Esophagus squamous epithelium (tissue), 5 donors: ENCODE measurements at regions not wholly inside any gene's neighbourhood (a gene's known extent, or its start where the extent isn't known, plus 50 kb on each side); places are given as distances from the start of the nearest gene placed in this dataset.

Experiments used
- DNase-seq: peaks from one replicate; lab custom pipeline; 2025; lab: John Stamatoyannopoulos, UW
- H3K27ac ChIP-seq, 4 donors: fragments of 200-600 bp; sonication (generic); one replicate each; pipeline ENCODE4 v1.5.1; 2016 to 2019; ENCODE audit warnings: mild to moderate bottlenecking in 1 of 4
- H3K27me3 ChIP-seq, 4 donors: fragments of 200-600 bp; sonication (generic); 1 replicate in 3 of 4; 2 replicates in 1 of 4; pipeline versions ENCODE4 v1.5.1 to v1.6.0; 2017 to 2021; ENCODE audit warnings: antibody characterized with exemption in 1 of 4
- H3K36me3 ChIP-seq, 3 donors: fragments of 200-600 bp; sonication (generic); one replicate each; pipeline ENCODE4 v1.5.1; 2016 to 2019
- H3K4me1 ChIP-seq, 3 donors: fragments of 200-600 bp; sonication (generic); one replicate each; pipeline ENCODE4 v1.5.1; 2017 to 2019
- H3K4me3 ChIP-seq, 4 donors: fragments of 200-600 bp; sonication (generic); 1 replicate in 3 of 4; 2 replicates in 1 of 4; pipeline ENCODE4 v1.5.1; 2016 to 2019; ENCODE audit warnings: mild to moderate bottlenecking in 2 of 4, moderate library complexity in 1 of 4
- H3K9me3 ChIP-seq, 3 donors: fragments of 200-600 bp; sonication (generic); one replicate each; pipeline ENCODE4 v1.5.1; 2016 to 2019
- POLR2A ChIP-seq, 4 donors: fragments of 450-650 bp; IDR thresholded peaks; one replicate each; pipeline ENCODE4 v1.6.1; 2017; ENCODE audit warnings: antibody characterized with exemption in 4 of 4, mild to moderate bottlenecking in 4 of 4, moderate library complexity in 3 of 4
- WGBS, 2 donors: methylation state at CpG; one replicate each; pipeline ENCODE4 v1.1.5; 2018; 5-methylcytosine and 5-hydroxymethylcytosine counted together
- intact Hi-C: fragments of 100-400 bp; cut with DNase I; formaldehyde crosslinking; loops from one replicate; pipeline ENCODE4 v1.15.0; 2022
- TF ChIP-seq, protein P1 (sequence below), 6 experiments: fragments of 450-650 bp in 4 of 6; fragments of 200-600 bp in 2 of 6; sonication (generic) in 2 of 6; IDR thresholded peaks; one replicate each; pipeline ENCODE4 v1.5.1; 2016 to 2019; ENCODE audit warnings: antibody characterized with exemption in 6 of 6, mild to moderate bottlenecking in 4 of 6, moderate library complexity in 4 of 6
- donor health status: DM: yes; HTN: yes; CAD: no.

DNA sequence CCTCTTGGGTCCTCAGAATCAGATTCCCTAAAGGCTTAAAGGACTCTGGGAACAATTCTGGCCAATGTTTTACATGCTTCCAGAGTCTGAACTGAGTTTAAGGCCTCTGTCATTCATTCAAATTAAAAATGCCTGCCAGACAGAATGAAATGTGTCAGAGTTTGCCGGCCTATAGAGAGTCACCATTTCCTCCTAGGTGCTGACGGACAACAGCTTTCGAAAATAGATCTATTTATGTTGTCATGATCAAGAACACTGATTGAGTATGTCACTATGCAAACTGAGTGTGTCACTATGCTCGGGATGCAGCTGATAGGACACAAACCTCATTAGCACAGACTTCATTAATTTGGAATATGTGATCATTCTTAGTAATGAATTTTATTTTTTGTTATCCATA, 151.4 kb upstream of the TMCC3 start:
- WGBS, 2 donors, result 71 to 84% methylated on average over 4 of the region's 4 CpGs
- DNase-seq, result no peak
- Histone ChIP-seq H3K36me3 (no peaks in the 10 kb centered on the region), H3K27me3 (no peaks in the 10 kb centered on the region), H3K4me3 (no peak overlapping the region), H3K4me1 (peaks cover 0 to 4% (median 0%) of the 10 kb centered on the region in 3 donors), H3K9me3 (no peaks in the 10 kb centered on the region), H3K27ac (no peak overlapping the region)
- intact Hi-C loops, result no loop called here
- TF ChIP-seq, protein P1, sequence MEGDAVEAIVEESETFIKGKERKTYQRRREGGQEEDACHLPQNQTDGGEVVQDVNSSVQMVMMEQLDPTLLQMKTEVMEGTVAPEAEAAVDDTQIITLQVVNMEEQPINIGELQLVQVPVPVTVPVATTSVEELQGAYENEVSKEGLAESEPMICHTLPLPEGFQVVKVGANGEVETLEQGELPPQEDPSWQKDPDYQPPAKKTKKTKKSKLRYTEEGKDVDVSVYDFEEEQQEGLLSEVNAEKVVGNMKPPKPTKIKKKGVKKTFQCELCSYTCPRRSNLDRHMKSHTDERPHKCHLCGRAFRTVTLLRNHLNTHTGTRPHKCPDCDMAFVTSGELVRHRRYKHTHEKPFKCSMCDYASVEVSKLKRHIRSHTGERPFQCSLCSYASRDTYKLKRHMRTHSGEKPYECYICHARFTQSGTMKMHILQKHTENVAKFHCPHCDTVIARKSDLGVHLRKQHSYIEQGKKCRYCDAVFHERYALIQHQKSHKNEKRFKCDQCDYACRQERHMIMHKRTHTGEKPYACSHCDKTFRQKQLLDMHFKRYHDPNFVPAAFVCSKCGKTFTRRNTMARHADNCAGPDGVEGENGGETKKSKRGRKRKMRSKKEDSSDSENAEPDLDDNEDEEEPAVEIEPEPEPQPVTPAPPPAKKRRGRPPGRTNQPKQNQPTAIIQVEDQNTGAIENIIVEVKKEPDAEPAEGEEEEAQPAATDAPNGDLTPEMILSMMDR (IDR thresholded peaks at IDR 0.05), result no peak
- TF ChIP-seq POLR2A (IDR thresholded peaks at IDR 0.05), result no peak

DNA sequence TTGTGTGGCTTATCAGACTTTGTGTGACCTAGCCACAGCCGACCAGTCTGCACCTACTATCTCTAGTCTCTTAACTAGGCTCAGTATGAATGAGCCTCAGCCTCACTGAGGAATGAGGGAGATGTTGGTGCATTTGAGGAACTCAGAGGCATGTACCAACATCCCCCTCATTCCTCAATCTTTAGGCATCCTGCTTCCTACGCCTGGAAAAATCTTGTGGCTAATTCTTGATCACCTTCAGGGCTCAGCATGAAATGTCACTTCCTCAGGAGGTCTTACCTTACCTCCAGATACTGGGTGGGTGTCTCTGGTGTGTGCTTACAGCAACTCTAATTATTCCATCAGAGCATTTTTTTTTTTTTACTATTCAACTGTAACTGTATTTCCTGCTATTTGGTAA, 148.8 kb upstream of the TMCC3 start:
- WGBS, 2 donors, result 75 to 76% methylated on average over 2 of the region's 2 CpGs
- DNase-seq, result no peak
- no peaks in the 10 kb centered on the region for H3K27me3 ChIP-seq

DNA sequence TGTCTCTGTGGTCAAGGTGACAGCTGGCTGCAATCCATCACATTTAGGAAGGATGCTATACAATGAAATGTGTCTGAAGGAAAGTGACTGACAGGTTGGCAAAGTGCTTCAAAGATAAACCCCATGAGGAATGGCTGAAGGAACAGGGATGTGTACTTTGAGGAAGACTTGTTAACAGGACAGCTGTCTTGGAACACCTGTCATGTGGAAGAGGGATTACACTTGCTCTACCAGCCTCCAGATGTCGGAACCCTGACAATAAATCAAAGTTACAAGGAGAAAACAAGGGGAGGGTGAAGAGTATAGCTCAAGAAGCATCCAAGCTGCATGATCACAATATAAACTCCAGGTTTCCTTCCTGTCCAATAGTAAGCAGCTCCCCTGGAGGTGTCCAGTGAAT, 147.8 kb upstream of the TMCC3 start:
- Histone ChIP-seq H3K4me3 (no peak overlapping the region), H3K27me3 (no peaks in the 10 kb centered on the region), H3K27ac (no peak overlapping the region), H3K4me1 (peaks cover 0 to 6% (median 0%) of the 10 kb centered on the region in 3 donors), H3K36me3 (no peaks in the 10 kb centered on the region), H3K9me3 (no peaks in the 10 kb centered on the region)
- TF ChIP-seq, protein P1 (IDR thresholded peaks at IDR 0.05), result no peak
- TF ChIP-seq POLR2A (IDR thresholded peaks at IDR 0.05), result no peak
- intact Hi-C loops, result no loop called here
- whole genome bisulfite sequencing, 2 donors, result 60 to 86% methylated on average over 1 of the region's 1 CpG
- no peak for DNase-seq

More for the DNA sequence above, 148.8 kb upstream of the TMCC3 start:
- no peak overlapping the region for H3K4me3 ChIP-seq
- peaks cover 0 to 6% (median 0%) of the 10 kb centered on the region in 3 donors for H3K4me1 ChIP-seq
- no peaks in the 10 kb centered on the region for H3K9me3 ChIP-seq
- H3K36me3 ChIP-seq, result no peaks in the 10 kb centered on the region
- intact Hi-C loops, result no loop called here
- no peak for TF ChIP-seq POLR2A (IDR thresholded peaks at IDR 0.05)
- TF ChIP-seq, protein P1 (IDR thresholded peaks at IDR 0.05), result no peak
- no peak overlapping the region for H3K27ac ChIP-seq

DNA sequence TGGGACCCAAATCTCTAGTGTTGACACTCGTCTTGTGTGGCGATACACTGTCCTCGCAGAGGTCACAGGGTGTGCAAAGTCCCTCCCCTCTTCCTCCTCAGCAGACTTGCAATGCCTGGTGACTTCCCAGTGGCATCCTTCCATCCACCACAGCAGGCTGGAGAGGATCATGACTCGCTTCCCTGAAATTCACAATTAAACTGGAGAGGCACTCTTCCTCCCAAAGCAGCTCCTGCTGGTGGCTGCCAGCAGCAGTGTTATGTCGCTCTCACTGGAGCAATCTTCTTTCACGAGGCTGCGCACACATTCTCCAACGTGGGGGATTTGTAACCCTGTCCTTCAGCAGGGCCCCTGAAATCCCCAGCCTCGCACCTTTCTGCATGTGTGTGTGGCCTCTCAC, 145.2 kb upstream of the TMCC3 start:
- no peak for DNase-seq
- peaks cover 0 to 6% (median 0%) of the 10 kb centered on the region in 3 donors for H3K4me1 ChIP-seq
- 69 to 86% methylated on average over 5 to 8 of the region's 9 CpGs for WGBS, 2 donors
- H3K27me3 ChIP-seq, result no peaks in the 10 kb centered on the region
- H3K27ac ChIP-seq, result no peak overlapping the region
- H3K4me3 ChIP-seq, result no peak overlapping the region
- intact Hi-C loops, result no loop called here
- H3K36me3 ChIP-seq, result no peaks in the 10 kb centered on the region
- no peaks in the 10 kb centered on the region for H3K9me3 ChIP-seq
- TF ChIP-seq, protein P1 (IDR thresholded peaks at IDR 0.05), result no peak
- TF ChIP-seq POLR2A (IDR thresholded peaks at IDR 0.05), result no peak

DNA sequence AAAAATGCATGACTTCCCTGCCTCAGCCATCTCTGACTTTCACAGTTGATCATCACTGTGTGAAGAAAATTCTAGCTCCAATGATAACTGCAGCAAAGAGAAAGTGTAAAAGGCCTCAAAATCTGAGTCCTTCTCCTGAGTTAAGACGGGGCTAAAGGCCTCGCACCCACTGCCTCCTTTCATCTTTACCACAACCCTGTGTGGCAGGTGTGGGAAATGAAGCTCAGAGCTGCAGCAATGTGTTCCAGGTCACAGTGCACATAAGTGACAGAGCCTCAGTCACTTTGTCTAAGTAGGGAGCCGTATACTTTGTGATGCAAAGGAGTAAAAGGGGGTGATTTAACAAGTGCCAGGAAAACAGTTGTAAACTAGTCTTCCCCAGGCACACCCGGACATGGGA, 144.7 kb upstream of the TMCC3 start:
- no peak for DNase-seq
- TF ChIP-seq, protein P1 (IDR thresholded peaks at IDR 0.05), result no peak
- TF ChIP-seq POLR2A (IDR thresholded peaks at IDR 0.05), result no peak
- WGBS, 2 donors, result 62 to 81% methylated on average over 3 to 4 of the region's 4 CpGs
- no peaks in the 10 kb centered on the region for H3K36me3 ChIP-seq
- no peak overlapping the region for H3K4me3 ChIP-seq
- no peaks in the 10 kb centered on the region for H3K27me3 ChIP-seq
- no peaks in the 10 kb centered on the region for H3K9me3 ChIP-seq
- intact Hi-C loops, result no loop called here
- no peak overlapping the region for H3K27ac ChIP-seq
- peaks cover 0 to 6% (median 0%) of the 10 kb centered on the region in 3 donors for H3K4me1 ChIP-seq
